Hepatocyte (in vitro differentiated cells): ENCODE measurements at regions not wholly inside any gene's neighbourhood (a gene's known extent, or its start where the extent isn't known, plus 50 kb on each side); places are given as distances from the start of the nearest gene placed in this dataset.

Source experiments
- DNase-seq: peaks from one replicate; pipeline ENCODE4 v3.0.0-alpha.2; 2016; ENCODE audit warnings: low spot score
- H2AFZ ChIP-seq: fragments of 200-600 bp; sonication (generic); 2 replicates; pipeline ENCODE4 v1.6.0; 2016; ENCODE audit warnings: antibody characterized with exemption, mild to moderate bottlenecking
- H3K27ac ChIP-seq: fragments of 200-600 bp; sonication (generic); 2 replicates; pipeline ENCODE4 v1.5.1; 2016; ENCODE audit warnings: mild to moderate bottlenecking
- H3K27me3 ChIP-seq: fragments of 200-600 bp; sonication (generic); 2 replicates; pipeline ENCODE4 v1.6.1; 2016
- H3K36me3 ChIP-seq: fragments of 200-600 bp; sonication (generic); replicated peaks from 2 replicates; pipeline ENCODE4 v1.5.1; 2016; ENCODE audit warnings: low read depth; ENCODE audit not compliant: insufficient read depth
- H3K4me1 ChIP-seq: fragments of 200-600 bp; sonication (generic); 2 replicates; pipeline ENCODE4 v1.5.1; 2016; ENCODE audit warnings: mild to moderate bottlenecking, moderate library complexity; ENCODE audit not compliant: insufficient read depth
- H3K4me2 ChIP-seq: fragments of 200-600 bp; sonication (generic); 2 replicates; pipeline ENCODE4 v1.6.0; 2016
- H3K4me3 ChIP-seq: fragments of 200-600 bp; sonication (generic); 2 replicates; pipeline ENCODE4 v1.5.1; 2016; ENCODE audit warnings: mild to moderate bottlenecking
- H3K79me2 ChIP-seq: fragments of 200-600 bp; sonication (generic); 2 replicates; pipeline ENCODE4 v1.6.0; 2017; ENCODE audit warnings: mild to moderate bottlenecking
- H3K9me2 ChIP-seq: fragments of 200-600 bp; sonication (generic); replicated peaks from 2 replicates; pipeline ENCODE4 v1.6.0; 2017; ENCODE audit warnings: mild to moderate bottlenecking; ENCODE audit not compliant: insufficient read depth
- H3K9me3 ChIP-seq: fragments of 200-600 bp; sonication (generic); 2 replicates; pipeline ENCODE4 v1.5.1; 2016; ENCODE audit warnings: low read depth, mild to moderate bottlenecking
- H4K20me1 ChIP-seq: fragments of 200-600 bp; sonication (generic); 2 replicates; pipeline ENCODE4 v1.6.0; 2016; ENCODE audit warnings: mild to moderate bottlenecking; ENCODE audit not compliant: insufficient read depth, poor library complexity, severe bottlenecking
- CTCF ChIP-seq: fragments of 200-600 bp; sonication (generic); IDR thresholded peaks from 2 replicates; pipeline ENCODE4 v1.5.1; 2016; ENCODE audit warnings: antibody characterized with exemption, mild to moderate bottlenecking; ENCODE audit not compliant: poor library complexity
- EZH2 ChIP-seq: fragments of 200-600 bp; sonication (generic); IDR thresholded peaks from 2 replicates; pipeline ENCODE4 v1.6.1; 2016; ENCODE audit warnings: antibody characterized with exemption, mild to moderate bottlenecking, borderline replicate concordance
- EZH2phosphoT487 ChIP-seq: fragments of 200-600 bp; sonication (generic); IDR thresholded peaks from one replicate; pipeline ENCODE4 v1.6.1; 2018; ENCODE audit warnings: antibody characterized with exemption, mild to moderate bottlenecking, low read depth, moderate library complexity; ENCODE audit not compliant: unreplicated experiment, severe bottlenecking
- WGBS: methylation state at CpG from one replicate; pipeline ENCODE4 v1.1.6; 2016; ENCODE audit warnings: low lambda C conversion rate; ENCODE audit errors: missing lambda C conversion rate; 5-methylcytosine and 5-hydroxymethylcytosine counted together

- Histone ChIP-seq H3K27me3 (no peaks in the 10 kb centered on the region), H3K4me1 (no peaks in the 10 kb centered on the region), H3K36me3 (no peaks in the 10 kb centered on the region), H3K4me3 (no peak overlapping the region), H3K79me2 (no peaks in the 10 kb centered on the region), H3K27ac (no peak overlapping the region), H3K4me2 (no peak overlapping the region), H4K20me1 (no peaks in the 10 kb centered on the region), H2AFZ (no peak overlapping the region), H3K9me2 (no peaks in the 10 kb centered on the region), H3K9me3 (no peaks in the 10 kb centered on the region)
- WGBS = 86% methylated on average over 5 of the region's 5 CpGs
- no peak for TF ChIP-seq CTCF
- TF ChIP-seq EZH2 = no peak
- no peak for TF ChIP-seq EZH2phosphoT487
- no peak for DNase-seq
Observed at GRCh38 chr3:118262800-118263402, 771.7 kb downstream of the IGSF11 start.

- Histone ChIP-seq H4K20me1 (no peaks in the 10 kb centered on the region), H3K9me2 (no peaks in the 10 kb centered on the region), H3K79me2 (no peaks in the 10 kb centered on the region), H2AFZ (no peak overlapping the region), H3K4me3 (no peak overlapping the region), H3K4me1 (no peaks in the 10 kb centered on the region), H3K9me3 (no peaks in the 10 kb centered on the region), H3K27ac (no peak overlapping the region), H3K36me3 (no peaks in the 10 kb centered on the region), H3K27me3 (no peaks in the 10 kb centered on the region), H3K4me2 (no peak overlapping the region)
- TF ChIP-seq CTCF (no peak), EZH2 (no peak), EZH2phosphoT487 (no peak)
- DNase-seq = no peak
- 88% methylated on average over 3 of the region's 3 CpGs for WGBS
Observed at GRCh38 chr3:118267588-118267987, 767.1 kb downstream of the IGSF11 start.

- WGBS = 97% methylated on average over 23 of the region's 38 CpGs
- Histone ChIP-seq H4K20me1 (no peaks in the 10 kb centered on the region), H3K9me2 (no peaks in the 10 kb centered on the region), H3K27me3 (no peaks in the 10 kb centered on the region), H3K9me3 (no peaks in the 10 kb centered on the region), H3K27ac (no peak overlapping the region), H3K4me3 (no peak overlapping the region), H3K4me1 (no peaks in the 10 kb centered on the region), H3K79me2 (no peaks in the 10 kb centered on the region), H2AFZ (no peak overlapping the region), H3K36me3 (no peaks in the 10 kb centered on the region), H3K4me2 (no peak overlapping the region)
- no peak for DNase-seq
- TF ChIP-seq EZH2 = no peak
- no peak for TF ChIP-seq CTCF
- TF ChIP-seq EZH2phosphoT487 = no peak
Observed at GRCh38 chr3:118269537-118270125, 765.0 kb downstream of the IGSF11 start.
